Lower lobe of right lung (tissue), 2 donors: ENCODE measurements at regions not wholly inside any gene's neighbourhood (a gene's known extent, or its start where the extent isn't known, plus 50 kb on each side); places are given as distances from the start of the nearest gene placed in this dataset.

Experiments used
- ATAC-seq, 2 donors: fragments of 200-7000 bp; cut with Tn5 transposase; one replicate each; pipeline ENCODE4 v1.9.1; 2020 to 2022; ENCODE audit warnings: mild to moderate bottlenecking in 2 of 2, moderate library complexity in 2 of 2
- DNase-seq: peaks from one replicate; pipeline ENCODE4 v3.0.0-alpha.2; 2020
- H3K27ac ChIP-seq: fragments of 200-600 bp; one replicate; pipeline ENCODE4 v1.8.0; 2022
- H3K27me3 ChIP-seq: fragments of 200-600 bp; one replicate; pipeline ENCODE4 v1.8.0; 2022; ENCODE audit warnings: low read depth
- H3K36me3 ChIP-seq: fragments of 200-600 bp; one replicate; pipeline ENCODE4 v1.8.0; 2022; ENCODE audit warnings: mild to moderate bottlenecking
- H3K4me1 ChIP-seq: fragments of 200-600 bp; one replicate; pipeline ENCODE4 v1.8.0; 2022
- H3K4me3 ChIP-seq: fragments of 200-600 bp; one replicate; pipeline ENCODE4 v1.8.0; 2022; ENCODE audit warnings: mild to moderate bottlenecking
- H3K9me3 ChIP-seq: fragments of 200-600 bp; one replicate; pipeline ENCODE4 v1.8.0; 2022
- intact Hi-C: fragments of 100-400 bp; cut with DNase I; formaldehyde crosslinking; loops from one replicate; pipeline ENCODE4 v1.11.0; 2022
- TF ChIP-seq, protein P1 (sequence below): fragments of 200-600 bp; IDR thresholded peaks from one replicate; pipeline ENCODE4 v1.8.0; 2022; ENCODE audit warnings: antibody characterized with exemption, mild to moderate bottlenecking
- donor health status: DM: no; HTN: yes; CAD: no; lungs with severe emphysema.

GRCh38 chr5:85132269-85132668 lies 747.6 kb upstream of the EDIL3 start:
- TF ChIP-seq, protein P1, sequence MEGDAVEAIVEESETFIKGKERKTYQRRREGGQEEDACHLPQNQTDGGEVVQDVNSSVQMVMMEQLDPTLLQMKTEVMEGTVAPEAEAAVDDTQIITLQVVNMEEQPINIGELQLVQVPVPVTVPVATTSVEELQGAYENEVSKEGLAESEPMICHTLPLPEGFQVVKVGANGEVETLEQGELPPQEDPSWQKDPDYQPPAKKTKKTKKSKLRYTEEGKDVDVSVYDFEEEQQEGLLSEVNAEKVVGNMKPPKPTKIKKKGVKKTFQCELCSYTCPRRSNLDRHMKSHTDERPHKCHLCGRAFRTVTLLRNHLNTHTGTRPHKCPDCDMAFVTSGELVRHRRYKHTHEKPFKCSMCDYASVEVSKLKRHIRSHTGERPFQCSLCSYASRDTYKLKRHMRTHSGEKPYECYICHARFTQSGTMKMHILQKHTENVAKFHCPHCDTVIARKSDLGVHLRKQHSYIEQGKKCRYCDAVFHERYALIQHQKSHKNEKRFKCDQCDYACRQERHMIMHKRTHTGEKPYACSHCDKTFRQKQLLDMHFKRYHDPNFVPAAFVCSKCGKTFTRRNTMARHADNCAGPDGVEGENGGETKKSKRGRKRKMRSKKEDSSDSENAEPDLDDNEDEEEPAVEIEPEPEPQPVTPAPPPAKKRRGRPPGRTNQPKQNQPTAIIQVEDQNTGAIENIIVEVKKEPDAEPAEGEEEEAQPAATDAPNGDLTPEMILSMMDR, result no peak
- H3K9me3 ChIP-seq, result no peaks in the 10 kb centered on the region
- H3K36me3 ChIP-seq, result no peaks in the 10 kb centered on the region
- no peak for DNase-seq
- no peak overlapping the region for H3K27ac ChIP-seq
- intact Hi-C loops, result no loop called here
- ATAC-seq, result no peak
- H3K4me1 ChIP-seq, result no peaks in the 10 kb centered on the region
- H3K4me3 ChIP-seq, result no peak overlapping the region
- H3K27me3 ChIP-seq, result no peaks in the 10 kb centered on the region

DNA sequence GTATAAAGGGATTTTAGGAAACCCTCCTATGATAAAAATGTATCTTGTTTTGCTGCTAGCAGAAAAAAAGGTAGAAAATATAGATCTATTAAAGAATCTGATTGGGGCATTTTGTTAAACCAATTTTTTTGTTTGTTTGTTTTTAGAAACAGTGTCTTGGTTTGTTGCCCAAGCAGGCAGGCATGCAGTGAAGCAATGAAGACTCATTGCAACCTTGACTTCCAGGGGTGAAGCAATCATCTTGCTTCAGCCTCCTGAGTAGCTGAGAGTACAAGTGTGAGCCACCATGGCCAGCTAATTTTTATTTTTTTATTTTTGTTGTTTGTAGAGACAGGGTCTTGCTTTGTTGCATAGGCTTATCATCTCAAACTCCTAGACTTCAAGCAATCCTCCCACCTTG lies 755.8 kb upstream of the EDIL3 start:
- no peak for ATAC-seq
- DNase-seq, result no peak
- TF ChIP-seq, protein P1, result no peak
- Histone ChIP-seq H3K27ac (no peak overlapping the region), H3K27me3 (no peaks in the 10 kb centered on the region), H3K9me3 (no peaks in the 10 kb centered on the region), H3K4me1 (no peaks in the 10 kb centered on the region), H3K4me3 (no peak overlapping the region), H3K36me3 (no peaks in the 10 kb centered on the region)
- intact Hi-C loops, result no loop called here

- H3K27ac ChIP-seq, result no peak overlapping the region
- H3K27me3 ChIP-seq, result no peaks in the 10 kb centered on the region
- ATAC-seq (no peak), DNase-seq (no peak)
- H3K9me3 ChIP-seq, result no peaks in the 10 kb centered on the region
- intact Hi-C loops, result no loop called here
- no peaks in the 10 kb centered on the region for H3K36me3 ChIP-seq
- TF ChIP-seq, protein P1, result no peak
- no peaks in the 10 kb centered on the region for H3K4me1 ChIP-seq
- no peak overlapping the region for H3K4me3 ChIP-seq
Measured at GRCh38 chr5:85143138-85143537, 758.5 kb upstream of the EDIL3 start.

- Histone ChIP-seq H3K9me3 (no peaks in the 10 kb centered on the region), H3K4me1 (no peaks in the 10 kb centered on the region), H3K27me3 (no peaks in the 10 kb centered on the region), H3K36me3 (no peaks in the 10 kb centered on the region), H3K4me3 (no peak overlapping the region), H3K27ac (no peak overlapping the region)
- ATAC-seq (no peak), DNase-seq (no peak)
- TF ChIP-seq, protein P1, result no peak
- intact Hi-C loops, result no loop called here
Measured at GRCh38 chr5:85148701-85149100, 764.0 kb upstream of the EDIL3 start.

DNA sequence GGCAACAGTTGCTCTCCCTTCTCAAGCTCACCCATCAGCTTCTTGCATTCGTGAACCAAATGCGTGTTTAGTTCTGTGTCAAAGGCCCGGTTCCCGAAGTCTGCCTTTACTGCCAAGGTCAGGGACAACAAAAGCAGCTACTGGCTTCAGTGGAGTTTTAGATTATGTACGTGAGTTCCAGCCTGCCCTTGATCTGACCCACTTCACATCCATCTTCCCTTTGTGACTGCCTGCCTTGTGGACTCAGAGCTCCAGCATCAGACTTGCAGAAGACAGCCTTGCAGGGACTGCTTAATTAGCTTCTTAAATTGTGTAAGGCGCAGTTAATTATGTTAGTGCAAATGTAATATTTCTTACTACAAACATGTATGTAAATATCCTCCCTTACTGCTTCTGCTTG lies 774.7 kb upstream of the EDIL3 start:
- TF ChIP-seq, protein P1, result no peak
- no peak for DNase-seq
- no peaks in the 10 kb centered on the region for H3K36me3 ChIP-seq
- no peak overlapping the region for H3K27ac ChIP-seq
- H3K9me3 ChIP-seq, result no peaks in the 10 kb centered on the region
- ATAC-seq, result no peak
- H3K4me3 ChIP-seq, result no peak overlapping the region
- intact Hi-C loops, result no loop called here
- H3K27me3 ChIP-seq, result no peaks in the 10 kb centered on the region
- no peaks in the 10 kb centered on the region for H3K4me1 ChIP-seq

- Histone ChIP-seq H3K27me3 (no peaks in the 10 kb centered on the region), H3K9me3 (no peaks in the 10 kb centered on the region), H3K4me3 (no peak overlapping the region), H3K4me1 (no peaks in the 10 kb centered on the region), H3K36me3 (no peaks in the 10 kb centered on the region), H3K27ac (no peak overlapping the region)
- DNase-seq (no peak), ATAC-seq (no peak)
- intact Hi-C loops, result no loop called here
- TF ChIP-seq, protein P1, result no peak
Measured at GRCh38 chr5:85168474-85168873, 783.8 kb upstream of the EDIL3 start.
